ENCODE measurements at regions not wholly inside any gene's neighbourhood (a gene's known extent, or its start where the extent isn't known, plus 50 kb on each side); places are given as distances from the start of the nearest gene placed in this dataset.

DNA sequence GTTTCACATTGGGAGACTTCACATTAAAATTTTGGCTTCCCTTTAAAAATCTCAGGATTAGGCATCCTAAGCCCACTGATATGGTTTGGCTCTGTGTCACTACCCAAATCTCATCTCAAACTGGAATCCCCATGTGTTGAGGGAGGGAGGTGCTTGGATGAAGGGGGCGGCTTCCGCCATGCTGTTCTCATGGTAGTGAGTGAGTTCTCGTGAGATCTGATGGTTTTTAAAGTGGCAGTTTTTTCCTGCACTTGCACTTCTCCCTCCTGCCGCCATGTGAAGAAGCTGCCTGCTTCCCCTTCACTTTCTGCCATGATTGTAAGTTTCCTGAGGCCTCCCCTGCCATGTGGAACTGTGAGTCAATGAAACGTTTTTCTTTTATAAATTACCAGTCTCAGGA is 65.7 kb upstream of the PLXNC1 start (continued):
- TF ChIP-seq CEBPB (IDR thresholded peaks at IDR 0.05; ENCODE audit: low read depth): no peak
- TF ChIP-seq, protein P1, sequence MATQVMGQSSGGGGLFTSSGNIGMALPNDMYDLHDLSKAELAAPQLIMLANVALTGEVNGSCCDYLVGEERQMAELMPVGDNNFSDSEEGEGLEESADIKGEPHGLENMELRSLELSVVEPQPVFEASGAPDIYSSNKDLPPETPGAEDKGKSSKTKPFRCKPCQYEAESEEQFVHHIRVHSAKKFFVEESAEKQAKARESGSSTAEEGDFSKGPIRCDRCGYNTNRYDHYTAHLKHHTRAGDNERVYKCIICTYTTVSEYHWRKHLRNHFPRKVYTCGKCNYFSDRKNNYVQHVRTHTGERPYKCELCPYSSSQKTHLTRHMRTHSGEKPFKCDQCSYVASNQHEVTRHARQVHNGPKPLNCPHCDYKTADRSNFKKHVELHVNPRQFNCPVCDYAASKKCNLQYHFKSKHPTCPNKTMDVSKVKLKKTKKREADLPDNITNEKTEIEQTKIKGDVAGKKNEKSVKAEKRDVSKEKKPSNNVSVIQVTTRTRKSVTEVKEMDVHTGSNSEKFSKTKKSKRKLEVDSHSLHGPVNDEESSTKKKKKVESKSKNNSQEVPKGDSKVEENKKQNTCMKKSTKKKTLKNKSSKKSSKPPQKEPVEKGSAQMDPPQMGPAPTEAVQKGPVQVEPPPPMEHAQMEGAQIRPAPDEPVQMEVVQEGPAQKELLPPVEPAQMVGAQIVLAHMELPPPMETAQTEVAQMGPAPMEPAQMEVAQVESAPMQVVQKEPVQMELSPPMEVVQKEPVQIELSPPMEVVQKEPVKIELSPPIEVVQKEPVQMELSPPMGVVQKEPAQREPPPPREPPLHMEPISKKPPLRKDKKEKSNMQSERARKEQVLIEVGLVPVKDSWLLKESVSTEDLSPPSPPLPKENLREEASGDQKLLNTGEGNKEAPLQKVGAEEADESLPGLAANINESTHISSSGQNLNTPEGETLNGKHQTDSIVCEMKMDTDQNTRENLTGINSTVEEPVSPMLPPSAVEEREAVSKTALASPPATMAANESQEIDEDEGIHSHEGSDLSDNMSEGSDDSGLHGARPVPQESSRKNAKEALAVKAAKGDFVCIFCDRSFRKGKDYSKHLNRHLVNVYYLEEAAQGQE (IDR thresholded peaks at IDR 0.05; ENCODE audit: low read depth): no peak
- TF ChIP-seq SP1 (IDR thresholded peaks at IDR 0.05; ENCODE audit: low read depth): no peak
- TF ChIP-seq ZFX (IDR thresholded peaks at IDR 0.05): no peak
- no peak for TF ChIP-seq ELF1 (IDR thresholded peaks at IDR 0.05; ENCODE audit: borderline replicate concordance, low read depth)
- no peak for TF ChIP-seq YY1 (IDR thresholded peaks at IDR 0.05; ENCODE audit: extremely low read depth, insufficient replicate concordance, low read depth, low read length)
- TF ChIP-seq, protein P2, sequence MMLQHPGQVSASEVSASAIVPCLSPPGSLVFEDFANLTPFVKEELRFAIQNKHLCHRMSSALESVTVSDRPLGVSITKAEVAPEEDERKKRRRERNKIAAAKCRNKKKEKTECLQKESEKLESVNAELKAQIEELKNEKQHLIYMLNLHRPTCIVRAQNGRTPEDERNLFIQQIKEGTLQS (IDR thresholded peaks at IDR 0.05): no peak

DNA sequence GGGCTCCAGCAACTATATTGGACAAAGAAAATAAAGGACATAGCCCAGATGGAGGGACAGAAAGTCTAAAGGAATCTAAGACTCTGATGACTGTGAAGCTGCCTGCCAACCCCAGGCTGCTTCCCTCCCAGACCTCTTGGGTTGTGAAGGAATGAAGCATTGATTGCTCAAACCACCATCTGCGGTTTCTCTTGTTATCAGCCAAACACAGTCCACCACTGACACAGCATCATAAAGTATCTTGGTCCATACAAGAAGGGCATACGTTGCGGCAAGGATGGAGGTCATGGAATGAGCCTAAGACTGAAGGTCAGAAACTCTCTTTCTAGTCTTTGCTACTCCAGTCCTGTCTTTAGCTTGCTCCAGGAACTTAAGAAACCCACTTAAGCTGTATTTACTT is 58.5 kb upstream of the PLXNC1 start:
- no peak for DNase-seq (ENCODE audit: low read depth, low spot score)
- Histone ChIP-seq H3K4me3 (replicated peaks in 1 of 2; ENCODE audit: low read depth in 1 of 2, low read length in 2 of 2) (no peak overlapping the region), H3K27ac (ENCODE audit: low read depth, low read length) (no peak overlapping the region), H3K27me3 (ENCODE audit: insufficient read depth, low read length) (no peaks in the 10 kb centered on the region), H3K79me2 (ENCODE audit: insufficient read depth, low read length) (no peaks in the 10 kb centered on the region), H4K20me1 (ENCODE audit: insufficient read depth) (no peaks in the 10 kb centered on the region), H3K9ac (ENCODE audit: low read length) (no peak overlapping the region), H3K4me1 (ENCODE audit: control insufficient read depth in 1 of 2, insufficient read depth in 2 of 2, low read length in 2 of 2) (no peaks in the 10 kb centered on the region), H3K9me3 (ENCODE audit: control insufficient read depth in 1 of 2, insufficient read depth in 1 of 2, low read depth in 1 of 2, low read length in 2 of 2) (no peaks in the 10 kb centered on the region), H3K9me2 (ENCODE audit: insufficient read depth) (no peaks in the 10 kb centered on the region), H3K4me2 (ENCODE audit: low read length) (no peak overlapping the region), H2AFZ (ENCODE audit: low read depth, low read length, poor library complexity, severe bottlenecking) (no peak overlapping the region), H3K36me3 (ENCODE audit: control insufficient read depth in 1 of 2, insufficient read depth in 2 of 2, low read length in 2 of 2) (no peaks in the 10 kb centered on the region)
- no peak for ATAC-seq
- RAD21 ChIA-PET (ENCODE audit: low non-redundant PET in 1 of 2, low total read pairs in 2 of 2, uncharacterized antibody in 2 of 2, unreplicated experiment in 2 of 2): no interaction called here
- intact Hi-C loops (cut with micrococcal nuclease): no loop called here
- BruUV-seq (replicated peaks): no TSS peak
- POLR2A ChIA-PET: no interaction called here
- CTCF ChIA-PET: no interaction called here
- TF ChIP-seq RAD21 (IDR thresholded peaks at IDR 0.05; ENCODE audit: low read depth): no peak
- TF ChIP-seq YY1 (IDR thresholded peaks at IDR 0.05; ENCODE audit: extremely low read depth, insufficient replicate concordance, low read depth, low read length): no peak
- no peak for TF ChIP-seq ZNF274 (IDR thresholded peaks at IDR 0.05; ENCODE audit: low read depth, low read length)
- TF ChIP-seq EGR1 (IDR thresholded peaks at IDR 0.05; ENCODE audit: low read depth): no peak
- TF ChIP-seq MAX (IDR thresholded peaks at IDR 0.05): no peak
- TF ChIP-seq EZH2 (IDR thresholded peaks at IDR 0.05): no peak
- no peak for TF ChIP-seq TCF7L2 (IDR thresholded peaks at IDR 0.05; ENCODE audit: borderline replicate concordance, extremely low read depth, insufficient read depth, insufficient read length)
- no peak for TF ChIP-seq SRF (IDR thresholded peaks at IDR 0.05; ENCODE audit: low read depth)
- TF ChIP-seq, protein P1 (IDR thresholded peaks at IDR 0.05; ENCODE audit: low read depth): no peak
- TF ChIP-seq CEBPB (IDR thresholded peaks at IDR 0.05; ENCODE audit: low read depth): no peak
- no peak for TF ChIP-seq POLR2A (IDR thresholded peaks at IDR 0.05; ENCODE audit: borderline replicate concordance, extremely low read depth, insufficient read depth, insufficient read length)
- TF ChIP-seq SIN3A (IDR thresholded peaks at IDR 0.05; ENCODE audit: low read depth): no peak
- TF ChIP-seq, protein P2 (IDR thresholded peaks at IDR 0.05): no peak

Data from HCT116 (cell line).